Duodenal mucosa (tissue), 2 donors: ENCODE measurements at regions not wholly inside any gene's neighbourhood (a gene's known extent, or its start where the extent isn't known, plus 50 kb on each side); places are given as distances from the start of the nearest gene placed in this dataset.

Experiments
- H3K27ac ChIP-seq: one replicate; pipeline ENCODE4 v1.7.0; 2013; ENCODE audit warnings: low read depth, low read length
- H3K27me3 ChIP-seq, 2 donors: one replicate each; pipeline ENCODE4 v1.7.0; 2013; ENCODE audit warnings: low read length in 2 of 2, control low read depth in 1 of 2; ENCODE audit not compliant: insufficient read depth in 2 of 2, control insufficient read depth in 1 of 2
- H3K36me3 ChIP-seq, 2 donors: one replicate each; pipeline ENCODE4 v1.7.0; 2013; ENCODE audit warnings: low read length in 2 of 2, control low read depth in 1 of 2; ENCODE audit not compliant: insufficient read depth in 2 of 2, control insufficient read depth in 1 of 2
- H3K4me1 ChIP-seq, 2 donors: one replicate each; pipeline ENCODE4 v1.7.0; 2013; ENCODE audit warnings: low read length in 2 of 2, control low read depth in 1 of 2; ENCODE audit not compliant: insufficient read depth in 2 of 2, control insufficient read depth in 1 of 2
- H3K4me3 ChIP-seq, 2 donors: one replicate each; pipeline ENCODE4 v1.7.0; 2013; ENCODE audit warnings: low read length in 2 of 2, low read depth in 1 of 2
- H3K9ac ChIP-seq, 2 donors: one replicate each; pipeline ENCODE4 v1.7.0; 2013; ENCODE audit warnings: low read length in 2 of 2, low read depth in 1 of 2
- H3K9me3 ChIP-seq, 2 donors: one replicate each; pipeline ENCODE4 v1.7.0; 2013; ENCODE audit warnings: low read length in 2 of 2, control low read depth in 1 of 2; ENCODE audit not compliant: control insufficient read depth in 1 of 2

GRCh38 chr7:45244981-45245380, 87.4 kb downstream of the RAMP3 start:
- no peak overlapping the region for H3K27ac ChIP-seq

GRCh38 chr7:45246339-45246738, 88.7 kb downstream of the RAMP3 start:
- H3K4me1 ChIP-seq: no peaks in the 10 kb centered on the region
- no peak overlapping the region for H3K4me3 ChIP-seq
- H3K36me3 ChIP-seq: no peaks in the 10 kb centered on the region
- H3K27ac ChIP-seq: no peak overlapping the region
- no peak overlapping the region for H3K9ac ChIP-seq
- H3K27me3 ChIP-seq: no peaks in the 10 kb centered on the region
- H3K9me3 ChIP-seq: no peaks in the 10 kb centered on the region

More at GRCh38 chr7:45244981-45245380, 87.4 kb downstream of the RAMP3 start:
- H3K27me3 ChIP-seq: no peaks in the 10 kb centered on the region
- no peak overlapping the region for H3K9ac ChIP-seq
- H3K4me3 ChIP-seq: no peak overlapping the region
- no peaks in the 10 kb centered on the region for H3K36me3 ChIP-seq
- H3K4me1 ChIP-seq: no peaks in the 10 kb centered on the region
- H3K9me3 ChIP-seq: no peaks in the 10 kb centered on the region

GRCh38 chr7:45252248-45252647, 94.7 kb downstream of the RAMP3 start:
- H3K4me3 ChIP-seq: no peak overlapping the region
- H3K4me1 ChIP-seq: no peaks in the 10 kb centered on the region
- no peaks in the 10 kb centered on the region for H3K9me3 ChIP-seq
- H3K27me3 ChIP-seq: peaks cover 0 to 4% of the 10 kb centered on the region in 2 donors
- H3K9ac ChIP-seq: no peak overlapping the region
- H3K36me3 ChIP-seq: no peaks in the 10 kb centered on the region
- no peak overlapping the region for H3K27ac ChIP-seq

- no peak overlapping the region for H3K27ac ChIP-seq
- no peak overlapping the region for H3K4me3 ChIP-seq
- no peaks in the 10 kb centered on the region for H3K9me3 ChIP-seq
- H3K4me1 ChIP-seq: no peaks in the 10 kb centered on the region
- H3K36me3 ChIP-seq: no peaks in the 10 kb centered on the region
- H3K27me3 ChIP-seq: peaks cover 0 to 4% of the 10 kb centered on the region in 2 donors
- H3K9ac ChIP-seq: no peak overlapping the region
Observed at GRCh38 chr7:45252857-45253256, 95.3 kb downstream of the RAMP3 start.

GRCh38 chr7:45253368-45253767, 95.8 kb downstream of the RAMP3 start:
- no peaks in the 10 kb centered on the region for H3K36me3 ChIP-seq
- H3K4me1 ChIP-seq: no peaks in the 10 kb centered on the region
- H3K9me3 ChIP-seq: no peaks in the 10 kb centered on the region
- H3K9ac ChIP-seq: no peak overlapping the region
- H3K4me3 ChIP-seq: no peak overlapping the region
- no peak overlapping the region for H3K27ac ChIP-seq
- H3K27me3 ChIP-seq: peaks cover 0 to 4% of the 10 kb centered on the region in 2 donors

GRCh38 chr7:45255187-45255586, 97.6 kb downstream of the RAMP3 start:
- Histone ChIP-seq H3K4me1 (no peaks in the 10 kb centered on the region), H3K36me3 (no peaks in the 10 kb centered on the region), H3K4me3 (no peak overlapping the region), H3K9me3 (no peaks in the 10 kb centered on the region), H3K27ac (no peak overlapping the region), H3K27me3 (peaks cover 0 to 4% of the 10 kb centered on the region in 2 donors), H3K9ac (no peak overlapping the region)

GRCh38 chr7:45256309-45256708, 98.7 kb downstream of the RAMP3 start:
- H3K27me3 ChIP-seq: peaks cover 0 to 4% of the 10 kb centered on the region in 2 donors

GRCh38 chr7:45256775-45257174, 99.2 kb downstream of the RAMP3 start:
- H3K36me3 ChIP-seq: no peaks in the 10 kb centered on the region
- H3K9me3 ChIP-seq: no peaks in the 10 kb centered on the region

More at GRCh38 chr7:45256309-45256708, 98.7 kb downstream of the RAMP3 start:
- no peaks in the 10 kb centered on the region for H3K36me3 ChIP-seq
- H3K4me3 ChIP-seq: no peak overlapping the region
- no peak overlapping the region for H3K9ac ChIP-seq
- no peak overlapping the region for H3K27ac ChIP-seq
- H3K9me3 ChIP-seq: no peaks in the 10 kb centered on the region
- H3K4me1 ChIP-seq: no peaks in the 10 kb centered on the region

GRCh38 chr7:45257284-45257683, 99.7 kb downstream of the RAMP3 start:
- H3K4me1 ChIP-seq: no peaks in the 10 kb centered on the region
- H3K36me3 ChIP-seq: no peaks in the 10 kb centered on the region
- H3K9ac ChIP-seq: no peak overlapping the region
- H3K27ac ChIP-seq: no peak overlapping the region
- peaks cover 0 to 4% of the 10 kb centered on the region in 2 donors for H3K27me3 ChIP-seq
- no peaks in the 10 kb centered on the region for H3K9me3 ChIP-seq
- no peak overlapping the region for H3K4me3 ChIP-seq

More at GRCh38 chr7:45256775-45257174, 99.2 kb downstream of the RAMP3 start:
- H3K27me3 ChIP-seq: peaks cover 0 to 4% of the 10 kb centered on the region in 2 donors
- H3K27ac ChIP-seq: no peak overlapping the region
- no peak overlapping the region for H3K9ac ChIP-seq
- no peak overlapping the region for H3K4me3 ChIP-seq
- no peaks in the 10 kb centered on the region for H3K4me1 ChIP-seq

GRCh38 chr7:45258533-45259226, 101.1 kb downstream of the RAMP3 start:
- no peaks in the 10 kb centered on the region for H3K9me3 ChIP-seq
- H3K36me3 ChIP-seq: no peaks in the 10 kb centered on the region
- H3K4me1 ChIP-seq: no peaks in the 10 kb centered on the region
- H3K27me3 ChIP-seq: no peaks in the 10 kb centered on the region
- no peak overlapping the region for H3K4me3 ChIP-seq
- H3K9ac ChIP-seq: no peak overlapping the region
- no peak overlapping the region for H3K27ac ChIP-seq
